ENCODE measurements at regions not wholly inside any gene's neighbourhood (a gene's known extent, or its start where the extent isn't known, plus 50 kb on each side); places are given as distances from the start of the nearest gene placed in this dataset.

- H3K27me3 Mint-ChIP-seq (ENCODE audit: low read depth), result no peaks in the 10 kb centered on the region
- POLR2A ChIA-PET, result no interaction called here
- CTCF ChIA-PET, result no interaction called here
These were observed 418.0 kb upstream of the SPOCK3 start for GRCh38 chr4:167652267-167652666.

GRCh38 chr4:167688660-167689142 is 403.6 kb upstream of the ANXA10 start:
- ChIA-PET CTCF (interaction anchor here (1.1 kb wide), 1 partner anchor 351 kb away, joined by 3 read pairs; no protein-coding TSS in a partner anchor), POLR2A (no interaction called here)
- 0 out of 2 replicates have a peak overlapping the region, but pooled peaks have one; percentile 5 for H3K27ac Mint-ChIP-seq
- H3K27me3 Mint-ChIP-seq (ENCODE audit: low read depth), result no peaks in the 10 kb centered on the region
- DNase-seq (ENCODE audit: low spot score), result no peak
- peaks cover 7% of the 10 kb centered on the region for H3K9me3 Mint-ChIP-seq
- TF ChIP-seq TP53 (CRISPR knock-in tag; IDR thresholded peaks at IDR 0.05), result no peak
- TF ChIP-seq IRF2 (CRISPR knock-in tag; IDR thresholded peaks at IDR 0.05; ENCODE audit: borderline replicate concordance, low read depth), result no peak
- no peak for TF ChIP-seq KAT7 (CRISPR knock-in tag; IDR thresholded peaks at IDR 0.05; ENCODE audit: borderline replicate concordance)
- TF ChIP-seq SMAD3 (CRISPR knock-in tag; IDR thresholded peaks at IDR 0.05; ENCODE audit: borderline replicate concordance), result no peak
- no peak for TF ChIP-seq ZNF263 (CRISPR knock-in tag; IDR thresholded peaks at IDR 0.05; ENCODE audit: low read depth)
- TF ChIP-seq ATF6 (CRISPR knock-in tag; IDR thresholded peaks at IDR 0.05), result no peak
- no peak for TF ChIP-seq AR (CRISPR knock-in tag; IDR thresholded peaks at IDR 0.05)
- no peak for TF ChIP-seq EMX1 (CRISPR knock-in tag; IDR thresholded peaks at IDR 0.05)
- no peak for TF ChIP-seq PREB (CRISPR knock-in tag; IDR thresholded peaks at IDR 0.05; ENCODE audit: borderline replicate concordance)
- TF ChIP-seq MXD4 (CRISPR knock-in tag; IDR thresholded peaks at IDR 0.05; ENCODE audit: borderline replicate concordance), result no peak
- no peak for TF ChIP-seq TCF7 (CRISPR knock-in tag; IDR thresholded peaks at IDR 0.05; ENCODE audit: low read depth)
- TF ChIP-seq NFE2L1 (CRISPR knock-in tag; IDR thresholded peaks at IDR 0.05), result no peak
- TF ChIP-seq SP1 (CRISPR knock-in tag; conservative IDR thresholded peaks at IDR 0.05), result no peak
- no peak for TF ChIP-seq USF2 (CRISPR knock-in tag; IDR thresholded peaks at IDR 0.05)
- TF ChIP-seq FOXK1 (CRISPR knock-in tag; IDR thresholded peaks at IDR 0.05), result no peak
- TF ChIP-seq NR1H2 (CRISPR knock-in tag; IDR thresholded peaks at IDR 0.05), result no peak
- TF ChIP-seq ZBTB43 (CRISPR knock-in tag; IDR thresholded peaks at IDR 0.05), result no peak
- peaks cover 4% of the 10 kb centered on the region; the same call in 1 of the 2 replicates for H3K4me1 Mint-ChIP-seq
- peak overlapping the region; percentile 53 for H3K4me3 Mint-ChIP-seq
- ATAC-seq, result peak; percentile 28
- no peaks in the 10 kb centered on the region for H3K36me3 Mint-ChIP-seq

More at GRCh38 chr4:167652267-167652666, 418.0 kb upstream of the SPOCK3 start:
- no peak for DNase-seq (ENCODE audit: low spot score)
- no peak overlapping the region for H3K27ac Mint-ChIP-seq
- H3K36me3 Mint-ChIP-seq, result peaks cover 3% of the 10 kb centered on the region
- H3K9me3 Mint-ChIP-seq, result peaks cover 28% of the 10 kb centered on the region
- TF ChIP-seq ZNF396 (CRISPR knock-in tag; IDR thresholded peaks at IDR 0.05; ENCODE audit: borderline replicate concordance) (no peak), SMAD4 (CRISPR knock-in tag; IDR thresholded peaks at IDR 0.05) (no peak), ELF4 (CRISPR knock-in tag; IDR thresholded peaks at IDR 0.05; ENCODE audit: low read depth) (no peak), MXD4 (CRISPR knock-in tag; IDR thresholded peaks at IDR 0.05; ENCODE audit: borderline replicate concordance) (no peak), ZSCAN18 (CRISPR knock-in tag; IDR thresholded peaks at IDR 0.05) (no peak), E2F5 (CRISPR knock-in tag; IDR thresholded peaks at IDR 0.05) (no peak)
- no peak for ATAC-seq
- H3K4me3 Mint-ChIP-seq, result no peak overlapping the region
- H3K4me1 Mint-ChIP-seq, result peaks cover 6% of the 10 kb centered on the region; the same call in 1 of the 2 replicates
